ENCODE measurements at regions not wholly inside any gene's neighbourhood (a gene's known extent, or its start where the extent isn't known, plus 50 kb on each side); places are given as distances from the start of the nearest gene placed in this dataset.

DNA sequence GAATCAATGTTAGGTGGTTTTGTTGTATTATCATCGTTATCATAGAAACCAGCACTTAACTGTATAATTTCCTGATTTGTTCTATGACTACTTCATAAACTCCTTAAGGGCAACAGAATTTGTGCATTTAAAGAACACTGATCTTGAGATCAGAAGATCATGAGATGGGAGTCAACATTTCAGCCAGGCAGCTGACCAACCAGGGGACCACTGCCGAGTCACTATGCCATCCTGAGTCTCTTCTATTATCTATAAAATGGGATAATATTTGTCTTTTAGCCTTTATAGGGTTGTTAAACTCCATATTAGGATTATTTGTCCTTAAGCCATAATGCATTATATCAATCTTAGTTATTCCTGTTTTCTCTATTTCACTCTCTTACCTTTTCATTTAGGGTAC is 261.7 kb downstream of the GPAM start:
- TF ChIP-seq, protein P1, sequence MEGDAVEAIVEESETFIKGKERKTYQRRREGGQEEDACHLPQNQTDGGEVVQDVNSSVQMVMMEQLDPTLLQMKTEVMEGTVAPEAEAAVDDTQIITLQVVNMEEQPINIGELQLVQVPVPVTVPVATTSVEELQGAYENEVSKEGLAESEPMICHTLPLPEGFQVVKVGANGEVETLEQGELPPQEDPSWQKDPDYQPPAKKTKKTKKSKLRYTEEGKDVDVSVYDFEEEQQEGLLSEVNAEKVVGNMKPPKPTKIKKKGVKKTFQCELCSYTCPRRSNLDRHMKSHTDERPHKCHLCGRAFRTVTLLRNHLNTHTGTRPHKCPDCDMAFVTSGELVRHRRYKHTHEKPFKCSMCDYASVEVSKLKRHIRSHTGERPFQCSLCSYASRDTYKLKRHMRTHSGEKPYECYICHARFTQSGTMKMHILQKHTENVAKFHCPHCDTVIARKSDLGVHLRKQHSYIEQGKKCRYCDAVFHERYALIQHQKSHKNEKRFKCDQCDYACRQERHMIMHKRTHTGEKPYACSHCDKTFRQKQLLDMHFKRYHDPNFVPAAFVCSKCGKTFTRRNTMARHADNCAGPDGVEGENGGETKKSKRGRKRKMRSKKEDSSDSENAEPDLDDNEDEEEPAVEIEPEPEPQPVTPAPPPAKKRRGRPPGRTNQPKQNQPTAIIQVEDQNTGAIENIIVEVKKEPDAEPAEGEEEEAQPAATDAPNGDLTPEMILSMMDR (IDR thresholded peaks at IDR 0.05; ENCODE audit: low read depth, low read length, missing control alignments): no peak
- no peak for DNase-seq (ENCODE audit: low read depth)
- H3K4me3 ChIP-seq (ENCODE audit: low read depth, low read length): no peak overlapping the region

DNA sequence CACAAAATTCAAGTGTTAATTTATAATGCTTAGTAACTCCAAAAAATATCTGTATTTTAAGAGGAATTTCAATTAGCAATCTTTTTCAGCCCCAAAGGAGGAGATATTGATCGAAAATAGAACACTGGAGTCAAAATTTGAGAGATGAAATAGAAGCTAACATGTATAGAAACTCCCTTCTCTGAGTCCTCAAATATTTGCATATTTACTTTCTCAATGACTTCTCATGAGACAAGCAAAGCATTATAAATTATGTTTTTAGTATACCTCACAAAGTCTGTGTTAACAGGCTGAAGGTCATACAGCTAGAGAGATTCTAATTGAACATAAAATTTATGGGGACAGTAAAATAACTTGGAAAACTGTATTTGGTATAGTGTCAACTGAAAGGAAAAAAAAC is 260.5 kb downstream of the GPAM start:
- TF ChIP-seq, protein P1 (IDR thresholded peaks at IDR 0.05; ENCODE audit: low read depth, low read length, missing control alignments): no peak
- H3K4me3 ChIP-seq (ENCODE audit: low read depth, low read length): no peak overlapping the region
- DNase-seq (ENCODE audit: low read depth): no peak

DNA sequence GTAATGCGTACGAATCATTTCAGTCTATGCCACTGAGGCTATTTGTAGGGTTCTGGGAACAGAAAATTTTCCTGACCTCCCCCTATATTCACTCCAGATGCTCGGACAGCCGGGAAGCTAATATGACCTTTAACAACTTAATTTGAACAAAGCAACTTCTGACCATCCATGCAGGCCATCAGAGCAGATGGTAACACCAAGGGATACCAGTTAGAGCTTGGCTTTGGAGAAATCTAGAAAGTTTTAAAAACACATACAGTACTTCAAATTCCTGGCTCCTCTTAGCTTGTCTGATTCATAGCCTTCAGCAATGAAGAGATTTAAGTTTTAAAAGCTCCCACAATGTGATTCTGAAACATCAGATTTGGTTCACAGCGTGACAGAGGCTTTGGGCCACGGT is 257.3 kb downstream of the GPAM start:
- DNase-seq (ENCODE audit: low read depth): no peak
- no peak overlapping the region for H3K4me3 ChIP-seq (ENCODE audit: low read depth, low read length)
- TF ChIP-seq, protein P1 (IDR thresholded peaks at IDR 0.05; ENCODE audit: low read depth, low read length, missing control alignments): no peak

DNA sequence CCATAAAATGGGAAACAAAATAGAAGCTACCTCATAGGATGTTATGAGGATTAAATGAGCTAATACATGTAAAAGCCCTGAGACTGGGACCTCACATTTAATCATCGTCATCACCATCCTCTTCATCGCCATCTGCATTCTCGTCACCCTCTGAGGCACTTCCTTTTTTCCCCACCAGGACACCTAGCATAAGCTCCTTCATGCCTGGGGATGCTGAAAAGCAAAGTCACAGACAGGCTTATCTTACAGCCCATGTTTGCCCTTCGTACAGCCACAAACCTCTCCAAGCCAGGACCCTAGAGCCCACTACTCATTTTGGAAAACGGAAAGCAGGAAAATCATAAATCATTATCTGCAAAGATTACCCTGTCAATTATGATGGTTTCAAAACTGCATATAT is 249.6 kb downstream of the GPAM start:
- TF ChIP-seq, protein P1 (IDR thresholded peaks at IDR 0.05; ENCODE audit: low read depth, low read length, missing control alignments): peak; percentile 29
- no peak overlapping the region for H3K4me3 ChIP-seq (ENCODE audit: low read depth, low read length)
- no peak for DNase-seq (ENCODE audit: low read depth)

DNA sequence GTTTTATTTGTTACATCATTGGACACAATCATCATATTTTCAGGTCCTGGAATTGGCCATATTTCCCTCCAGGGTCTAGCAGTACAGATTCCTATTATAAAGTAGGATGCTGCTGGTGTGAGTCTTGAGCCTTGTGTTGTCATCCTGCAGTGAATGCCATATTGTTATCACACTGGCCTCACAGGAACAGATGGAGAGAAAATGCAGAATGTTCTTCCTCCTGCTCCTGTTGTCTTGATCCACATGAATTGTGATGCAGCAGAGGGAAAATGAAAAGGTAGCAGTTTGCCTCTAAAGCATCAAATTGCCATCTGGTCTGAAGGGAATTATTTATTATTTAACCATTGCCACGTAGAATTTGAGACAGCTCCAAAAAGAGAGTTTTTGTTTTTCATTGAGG is 248.6 kb downstream of the GPAM start:
- DNase-seq (ENCODE audit: low read depth): no peak
- TF ChIP-seq, protein P1 (IDR thresholded peaks at IDR 0.05; ENCODE audit: low read depth, low read length, missing control alignments): no peak
- H3K4me3 ChIP-seq (ENCODE audit: low read depth, low read length): no peak overlapping the region

DNA sequence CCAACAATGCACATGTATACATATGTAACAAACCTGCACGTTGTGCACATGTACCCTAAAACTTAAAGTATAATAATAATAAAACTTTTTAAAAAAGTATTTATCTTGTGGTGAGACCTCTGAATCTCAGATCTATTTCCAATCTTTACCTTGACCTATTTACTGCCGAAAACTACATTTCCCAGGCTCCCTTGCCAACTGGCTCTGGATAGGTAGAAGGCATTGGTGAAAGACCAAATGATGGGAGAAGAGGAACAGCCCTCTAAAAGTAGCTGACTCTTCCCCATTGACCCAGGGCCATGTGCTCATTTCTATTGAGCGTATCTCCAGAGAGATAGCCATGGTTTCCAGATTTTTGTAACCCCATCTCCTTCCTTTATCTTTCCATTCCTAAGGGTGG is 247.4 kb downstream of the GPAM start:
- TF ChIP-seq, protein P1 (IDR thresholded peaks at IDR 0.05; ENCODE audit: low read depth, low read length, missing control alignments): no peak
- DNase-seq (ENCODE audit: low read depth): no peak
- H3K4me3 ChIP-seq (ENCODE audit: low read depth, low read length): no peak overlapping the region

DNA sequence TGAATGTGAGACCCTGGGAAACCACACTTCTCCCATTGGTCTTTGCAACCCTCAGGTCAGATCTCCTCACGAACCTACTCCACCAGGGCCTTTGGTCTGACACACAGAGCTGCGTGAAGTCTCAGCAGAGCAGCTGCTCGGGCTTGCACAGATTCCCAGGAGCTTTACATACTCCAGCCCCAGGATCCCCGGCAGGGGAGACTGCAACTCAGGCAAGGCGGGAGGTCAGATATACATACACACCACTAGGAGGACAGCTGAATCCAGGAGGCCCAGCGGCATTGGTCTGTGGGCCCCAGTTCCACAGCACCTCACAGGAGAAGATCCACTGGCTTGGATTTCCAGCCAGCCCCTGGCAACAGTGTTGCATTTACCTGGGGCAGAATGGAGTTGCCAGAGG is 239.2 kb downstream of the GPAM start:
- no peak for DNase-seq (ENCODE audit: low read depth)
- no peak overlapping the region for H3K4me3 ChIP-seq (ENCODE audit: low read depth, low read length)
- TF ChIP-seq, protein P1 (IDR thresholded peaks at IDR 0.05; ENCODE audit: low read depth, low read length, missing control alignments): no peak

Data from GM12864 (cell line).